GM18505 (cell line): ENCODE measurements at regions not wholly inside any gene's neighbourhood (a gene's known extent, or its start where the extent isn't known, plus 50 kb on each side); places are given as distances from the start of the nearest gene placed in this dataset.
A peak's percentile ranks its signal among the peaks of the same experiment; 100 is the strongest.
"Not testable (repeated sequence)": the region's sequence is repeated elsewhere in the genome, so short reads cannot be mapped to it uniquely, and the experiment has no call there.

ENCODE experiments used
- ATAC-seq: cut with Tn5 transposase; IDR thresholded peaks from one replicate; pipeline ENCODE4 v1.9.1; 2021; ENCODE audit not compliant: unreplicated experiment

GRCh38 chr2:91591066-91591465, 2899.6 kb downstream of the RPIA start:
- not testable (repeated sequence) for ATAC-seq

- not testable (repeated sequence) for ATAC-seq
Measured at GRCh38 chr2:91597436-91597835, 2906.0 kb downstream of the RPIA start.

- ATAC-seq, result not testable (repeated sequence)
Measured at GRCh38 chr2:91598519-91598918, 2907.0 kb downstream of the RPIA start.

- not testable (repeated sequence) for ATAC-seq
Measured at GRCh38 chr2:91599000-91599399, 2907.5 kb downstream of the RPIA start.

GRCh38 chr2:91602860-91603259, 2911.4 kb downstream of the RPIA start:
- not testable (repeated sequence) for ATAC-seq

- not testable (repeated sequence) for ATAC-seq
Measured at GRCh38 chr2:91603996-91604395, 2912.5 kb downstream of the RPIA start.

GRCh38 chr2:91604629-91605028, 2913.2 kb downstream of the RPIA start:
- not testable (repeated sequence) for ATAC-seq

- ATAC-seq, result not testable (repeated sequence)
Measured at GRCh38 chr2:91623739-91624138, 2932.3 kb downstream of the RPIA start.

- ATAC-seq, result not testable (repeated sequence)
Measured at GRCh38 chr2:91628471-91628870, 2937.0 kb downstream of the RPIA start.

GRCh38 chr2:91657193-91657592, 2965.7 kb downstream of the RPIA start:
- not testable (repeated sequence) for ATAC-seq

GRCh38 chr2:91658336-91658735, 2966.9 kb downstream of the RPIA start:
- ATAC-seq, result not testable (repeated sequence)

- ATAC-seq, result not testable (repeated sequence)
Measured at GRCh38 chr2:91659189-91659916, 2967.9 kb downstream of the RPIA start.

- ATAC-seq, result peak; percentile 100
Measured at GRCh38 chr2:91659917-91660275, 2968.4 kb downstream of the RPIA start.

GRCh38 chr2:91667341-91667740, 2975.9 kb downstream of the RPIA start:
- ATAC-seq, result not testable (repeated sequence)

GRCh38 chr2:91685541-91685940, 2994.1 kb downstream of the RPIA start:
- not testable (repeated sequence) for ATAC-seq

GRCh38 chr2:91686046-91686445, 2994.6 kb downstream of the RPIA start:
- not testable (repeated sequence) for ATAC-seq
